IPS DF 4.7 (cell line): ENCODE measurements at regions not wholly inside any gene's neighbourhood (a gene's known extent, or its start where the extent isn't known, plus 50 kb on each side); places are given as distances from the start of the nearest gene placed in this dataset.
"Not testable (repeated sequence)": the region's sequence is repeated elsewhere in the genome, so short reads cannot be mapped to it uniquely, and the experiment has no call there.

Experiments used
- DNase-seq: peaks from one replicate; pipeline ENCODE4 v3.0.0-alpha.2; 2013; ENCODE audit warnings: low spot score; ENCODE audit errors: extremely low read depth

- DNase-seq: no peak
These were observed 146.5 kb downstream of the MAIP1 start for GRCh38 chr2:200101922-200102321.

GRCh38 chr2:200102971-200103370, 147.6 kb downstream of the MAIP1 start:
- no peak for DNase-seq

- DNase-seq: no peak
These were observed 148.6 kb downstream of the MAIP1 start for GRCh38 chr2:200104015-200104414.

- DNase-seq: no peak
These were observed 152.3 kb downstream of the MAIP1 start for GRCh38 chr2:200107514-200108217.

- DNase-seq: no peak
These were observed 154.0 kb downstream of the MAIP1 start for GRCh38 chr2:200109421-200109820.

- DNase-seq: no peak
These were observed 155.0 kb downstream of the MAIP1 start for GRCh38 chr2:200110381-200110780.

- not testable (repeated sequence) for DNase-seq
These were observed 157.8 kb downstream of the MAIP1 start for GRCh38 chr2:200113016-200113799.

- no peak for DNase-seq
These were observed 163.9 kb downstream of the MAIP1 start for GRCh38 chr2:200119236-200119635.

GRCh38 chr2:200121931-200122330, 166.5 kb downstream of the MAIP1 start:
- no peak for DNase-seq

- DNase-seq: no peak
These were observed 167.3 kb downstream of the MAIP1 start for GRCh38 chr2:200122683-200123082.

- not testable (repeated sequence) for DNase-seq
These were observed 169.4 kb downstream of the MAIP1 start for GRCh38 chr2:200124665-200125368.

- no peak for DNase-seq
These were observed 170.3 kb downstream of the MAIP1 start for GRCh38 chr2:200125444-200126284.

GRCh38 chr2:200126285-200126670, 170.9 kb downstream of the MAIP1 start:
- not testable (repeated sequence) for DNase-seq

GRCh38 chr2:200126680-200127079, 171.3 kb downstream of the MAIP1 start:
- not testable (repeated sequence) for DNase-seq

- DNase-seq: no peak
These were observed 172.5 kb downstream of the MAIP1 start for GRCh38 chr2:200127848-200128247.

GRCh38 chr2:200128296-200128695, 172.9 kb downstream of the MAIP1 start:
- no peak for DNase-seq

GRCh38 chr2:200129721-200130462, 174.5 kb downstream of the MAIP1 start:
- DNase-seq: no peak

GRCh38 chr2:200130762-200131166, 175.4 kb downstream of the MAIP1 start:
- DNase-seq: no peak

GRCh38 chr2:200131307-200131706, 175.2 kb upstream of the SPATS2L start:
- no peak for DNase-seq

GRCh38 chr2:200135082-200135481, 171.4 kb upstream of the SPATS2L start:
- DNase-seq: no peak

GRCh38 chr2:200136655-200137054, 169.8 kb upstream of the SPATS2L start:
- no peak for DNase-seq
